Gastrocnemius medialis (tissue), 4 donors: ENCODE measurements at regions not wholly inside any gene's neighbourhood (a gene's known extent, or its start where the extent isn't known, plus 50 kb on each side); places are given as distances from the start of the nearest gene placed in this dataset.

ENCODE experiments used
- CTCF ChIP-seq, 5 experiments: fragments of 450-650 bp in 3 of 5; fragments of 200-600 bp in 2 of 5; sonication (generic) in 2 of 5; IDR thresholded peaks in 4 of 5; conservative IDR thresholded peaks in 1 of 5; 1 replicate in 4 of 5; 2 replicates in 1 of 5; pipeline ENCODE4 v1.5.1; 2016 to 2019; ENCODE audit warnings: antibody characterized with exemption in 5 of 5, mild to moderate bottlenecking in 3 of 5, moderate library complexity in 3 of 5
- POLR2A ChIP-seq, 2 donors: fragments of 450-650 bp; IDR thresholded peaks; one replicate each; pipeline ENCODE4 v1.6.1; 2017; ENCODE audit warnings: antibody characterized with exemption in 2 of 2, mild to moderate bottlenecking in 2 of 2, moderate library complexity in 2 of 2

DNA sequence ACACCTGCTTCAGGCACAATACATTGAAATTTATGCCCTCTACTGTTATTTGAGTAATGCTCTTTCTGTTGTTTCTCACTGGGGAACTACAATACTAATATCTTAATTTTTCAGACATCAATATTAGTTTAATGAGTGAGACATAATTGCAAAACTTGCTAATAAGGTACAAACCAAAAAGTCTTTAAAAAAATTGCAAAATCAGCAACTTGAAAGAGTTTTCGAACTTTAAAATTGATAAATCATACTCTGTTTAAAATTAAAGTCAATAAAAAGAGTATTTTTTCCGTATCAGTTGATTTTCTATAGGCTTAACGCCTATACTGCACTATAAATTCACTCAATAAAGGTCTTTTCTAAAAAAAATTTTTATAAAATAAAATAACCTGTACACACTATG lies 1735.9 kb upstream of the SEL1L start:
- TF ChIP-seq CTCF (IDR thresholded peaks at IDR 0.05 in 4 of 5, conservative IDR thresholded peaks at IDR 0.05 in 1 of 5) (no peak), POLR2A (IDR thresholded peaks at IDR 0.05) (no peak)
